GM06990 (cell line): ENCODE measurements at regions not wholly inside any gene's neighbourhood (a gene's known extent, or its start where the extent isn't known, plus 50 kb on each side); places are given as distances from the start of the nearest gene placed in this dataset.

Experiments used
- DNase-seq: peaks from one replicate; pipeline ENCODE4 v3.0.0-alpha.2; 2011; ENCODE audit not compliant: insufficient read length; ENCODE audit errors: extremely low read depth
- H3K27me3 ChIP-seq: replicated peaks from 2 replicates; pipeline ENCODE4 v1.6.0; 2011; ENCODE audit warnings: low read length; ENCODE audit not compliant: control insufficient read depth, insufficient read depth
- H3K36me3 ChIP-seq: 2 replicates; pipeline ENCODE4 v1.5.1; 2011; ENCODE audit warnings: low read length; ENCODE audit not compliant: control insufficient read depth, insufficient read depth
- H3K4me3 ChIP-seq: replicated peaks from 2 replicates; pipeline ENCODE4 v1.5.1; 2011; ENCODE audit warnings: low read depth, mild to moderate bottlenecking, control low read depth, low read length
- TF ChIP-seq, protein P1 (sequence below): IDR thresholded peaks from 2 replicates; pipeline ENCODE4 v1.5.1; 2011; ENCODE audit warnings: low read length, control low read depth, mild to moderate bottlenecking, inconsistent platforms; ENCODE audit not compliant: insufficient read depth, poor library complexity, severe bottlenecking

DNA sequence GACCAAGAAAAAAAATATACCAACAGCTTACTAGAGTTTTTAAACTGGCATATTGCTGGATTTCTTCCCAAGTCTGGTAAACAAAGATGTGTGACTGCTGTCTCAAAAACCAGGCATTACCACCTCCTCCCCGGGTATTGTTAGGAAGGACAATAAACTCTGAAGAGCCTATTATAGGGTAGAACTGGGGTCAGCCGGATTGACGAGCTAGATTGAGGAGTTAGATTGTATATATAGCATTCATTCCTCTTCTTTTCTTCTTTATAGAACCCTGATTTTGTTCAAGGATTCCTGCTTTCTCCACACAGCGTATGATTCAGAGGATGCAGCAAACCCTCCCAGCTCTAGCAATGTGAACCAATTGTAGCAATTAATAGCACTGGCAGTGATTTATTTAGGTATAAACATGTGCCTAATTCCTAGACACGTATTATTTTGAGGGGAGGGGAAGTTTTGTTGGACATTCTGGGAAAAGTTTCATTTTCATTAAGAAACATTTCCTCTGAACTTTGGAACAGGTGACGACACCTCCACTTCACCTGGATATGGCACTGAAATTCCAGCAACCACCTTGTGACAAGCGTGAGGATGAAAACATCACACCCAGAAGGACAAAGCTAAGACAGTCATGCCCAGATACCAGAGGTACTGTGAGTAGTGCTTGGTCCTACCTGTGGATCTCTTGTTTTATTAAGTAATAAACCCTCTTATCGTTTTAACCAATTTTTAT is 679.4 kb upstream of the KIRREL3 start:
- Histone ChIP-seq H3K27me3 (no peaks in the 10 kb centered on the region; the same call in 1 of the 2 replicates), H3K4me3 (no peak overlapping the region), H3K36me3 (no peaks in the 10 kb centered on the region)
- TF ChIP-seq, protein P1, sequence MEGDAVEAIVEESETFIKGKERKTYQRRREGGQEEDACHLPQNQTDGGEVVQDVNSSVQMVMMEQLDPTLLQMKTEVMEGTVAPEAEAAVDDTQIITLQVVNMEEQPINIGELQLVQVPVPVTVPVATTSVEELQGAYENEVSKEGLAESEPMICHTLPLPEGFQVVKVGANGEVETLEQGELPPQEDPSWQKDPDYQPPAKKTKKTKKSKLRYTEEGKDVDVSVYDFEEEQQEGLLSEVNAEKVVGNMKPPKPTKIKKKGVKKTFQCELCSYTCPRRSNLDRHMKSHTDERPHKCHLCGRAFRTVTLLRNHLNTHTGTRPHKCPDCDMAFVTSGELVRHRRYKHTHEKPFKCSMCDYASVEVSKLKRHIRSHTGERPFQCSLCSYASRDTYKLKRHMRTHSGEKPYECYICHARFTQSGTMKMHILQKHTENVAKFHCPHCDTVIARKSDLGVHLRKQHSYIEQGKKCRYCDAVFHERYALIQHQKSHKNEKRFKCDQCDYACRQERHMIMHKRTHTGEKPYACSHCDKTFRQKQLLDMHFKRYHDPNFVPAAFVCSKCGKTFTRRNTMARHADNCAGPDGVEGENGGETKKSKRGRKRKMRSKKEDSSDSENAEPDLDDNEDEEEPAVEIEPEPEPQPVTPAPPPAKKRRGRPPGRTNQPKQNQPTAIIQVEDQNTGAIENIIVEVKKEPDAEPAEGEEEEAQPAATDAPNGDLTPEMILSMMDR = no peak
- no peak for DNase-seq

DNA sequence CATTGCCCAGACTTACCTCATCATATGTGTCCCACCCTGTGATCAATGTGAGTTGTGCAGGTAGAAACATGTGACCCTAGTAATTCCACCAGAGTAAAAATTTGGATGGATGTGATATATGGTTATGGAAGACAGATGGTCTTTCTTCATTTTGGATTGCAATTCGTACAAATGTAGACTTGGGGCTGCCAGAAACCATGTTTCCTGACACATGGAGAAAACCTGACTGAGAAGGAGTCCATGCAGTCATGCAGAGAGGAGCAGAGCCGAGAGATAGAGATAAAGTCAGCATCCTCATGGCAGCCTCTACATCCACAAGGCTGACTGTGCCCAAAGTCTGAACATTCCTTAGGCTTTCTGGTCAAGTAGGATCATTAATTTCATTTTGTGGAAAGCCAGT is 678.1 kb upstream of the KIRREL3 start:
- no peak for DNase-seq
- TF ChIP-seq, protein P1 = no peak
- no peaks in the 10 kb centered on the region for H3K36me3 ChIP-seq

DNA sequence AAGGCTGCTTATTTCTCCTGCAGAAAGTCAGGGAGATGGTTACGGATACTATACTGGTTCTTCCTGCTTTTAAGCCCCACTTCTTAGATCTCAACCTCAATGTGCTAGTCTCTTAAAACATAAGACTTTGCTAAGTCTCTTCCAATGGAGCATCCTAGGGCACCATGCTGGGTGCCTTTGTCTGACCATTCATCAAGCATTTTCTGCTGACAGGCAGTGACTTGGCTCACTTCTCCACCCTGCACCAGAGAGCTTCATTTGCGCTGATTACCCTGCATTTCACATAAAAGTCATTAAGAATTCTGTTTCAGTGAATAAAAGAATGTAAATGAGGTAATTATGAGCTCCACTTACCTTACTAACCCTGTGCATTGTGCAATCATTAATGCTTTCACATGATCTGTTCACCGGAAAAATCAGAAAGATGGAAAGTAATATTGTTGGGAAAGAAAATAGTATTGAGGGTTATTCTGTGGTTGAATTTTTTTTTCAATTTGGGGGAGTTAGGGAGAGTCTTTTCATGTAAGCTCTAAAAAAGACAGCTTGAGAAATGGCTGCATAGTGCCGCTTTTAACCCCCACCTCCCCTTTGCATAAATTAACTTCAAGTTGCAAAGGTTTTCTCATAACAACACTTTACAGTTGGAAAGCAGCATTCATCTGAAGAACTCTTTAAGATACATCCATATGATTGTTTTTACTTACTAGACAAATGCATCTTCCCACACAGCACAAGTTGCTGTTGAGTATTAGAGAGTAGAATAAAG is 677.3 kb upstream of the KIRREL3 start:
- no peaks in the 10 kb centered on the region; the same call in 1 of the 2 replicates for H3K27me3 ChIP-seq
- H3K4me3 ChIP-seq = no peak overlapping the region
- no peak for DNase-seq
- H3K36me3 ChIP-seq = no peaks in the 10 kb centered on the region
- TF ChIP-seq, protein P1 = no peak

More for the DNA sequence above, 678.1 kb upstream of the KIRREL3 start:
- no peak overlapping the region for H3K4me3 ChIP-seq
- H3K27me3 ChIP-seq = no peaks in the 10 kb centered on the region; the same call in 1 of the 2 replicates

DNA sequence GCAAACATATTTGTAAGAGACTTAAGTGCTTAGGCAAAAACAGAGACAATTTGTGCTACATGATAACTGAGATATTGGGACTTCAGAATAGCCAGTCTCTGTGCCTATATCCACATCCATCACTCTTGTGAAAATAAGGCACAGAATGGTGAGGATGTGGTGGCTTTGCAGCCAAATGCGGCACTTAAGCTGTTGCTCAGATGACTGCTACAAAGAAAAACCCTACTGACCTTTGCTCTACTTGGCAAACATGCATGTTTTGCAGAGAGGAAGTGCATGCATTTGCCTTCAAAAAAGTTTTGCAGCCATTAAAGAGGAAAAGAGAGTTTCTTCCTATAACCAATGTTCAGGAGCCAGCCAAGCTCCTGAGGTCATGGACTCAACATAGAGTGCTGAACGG is 675.0 kb upstream of the KIRREL3 start:
- no peaks in the 10 kb centered on the region for H3K36me3 ChIP-seq
- H3K27me3 ChIP-seq = no peaks in the 10 kb centered on the region; the same call in 1 of the 2 replicates
- TF ChIP-seq, protein P1 = no peak
- no peak overlapping the region for H3K4me3 ChIP-seq
- no peak for DNase-seq

DNA sequence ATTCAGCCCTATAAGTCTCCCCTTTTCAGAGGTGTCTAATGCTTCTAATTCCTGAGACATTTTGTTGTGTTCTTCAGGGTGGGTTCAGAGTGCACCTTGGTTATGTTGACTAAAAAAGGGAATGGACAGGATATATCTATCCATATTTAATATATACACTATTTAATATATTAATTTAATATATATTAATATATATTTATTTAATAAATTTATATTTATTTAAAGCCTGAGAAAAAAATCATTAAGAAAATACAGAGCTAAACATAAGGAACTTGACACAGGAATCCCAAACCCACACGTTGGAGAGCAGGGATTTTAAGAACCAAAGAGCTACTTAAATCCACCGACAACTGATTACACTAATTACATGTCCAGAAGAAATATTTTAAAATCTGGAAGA is 674.2 kb upstream of the KIRREL3 start:
- TF ChIP-seq, protein P1 = no peak
- DNase-seq = no peak
- H3K36me3 ChIP-seq = no peaks in the 10 kb centered on the region
- H3K27me3 ChIP-seq = no peaks in the 10 kb centered on the region
- H3K4me3 ChIP-seq = no peak overlapping the region
